HG02981 (cell line): ENCODE measurements at regions not wholly inside any gene's neighbourhood (a gene's known extent, or its start where the extent isn't known, plus 50 kb on each side); places are given as distances from the start of the nearest gene placed in this dataset.

Source experiments
- ATAC-seq: cut with Tn5 transposase; IDR thresholded peaks from one replicate; pipeline ENCODE4 v1.9.1; 2021; ENCODE audit warnings: mild to moderate bottlenecking, moderate library complexity; ENCODE audit not compliant: unreplicated experiment

DNA sequence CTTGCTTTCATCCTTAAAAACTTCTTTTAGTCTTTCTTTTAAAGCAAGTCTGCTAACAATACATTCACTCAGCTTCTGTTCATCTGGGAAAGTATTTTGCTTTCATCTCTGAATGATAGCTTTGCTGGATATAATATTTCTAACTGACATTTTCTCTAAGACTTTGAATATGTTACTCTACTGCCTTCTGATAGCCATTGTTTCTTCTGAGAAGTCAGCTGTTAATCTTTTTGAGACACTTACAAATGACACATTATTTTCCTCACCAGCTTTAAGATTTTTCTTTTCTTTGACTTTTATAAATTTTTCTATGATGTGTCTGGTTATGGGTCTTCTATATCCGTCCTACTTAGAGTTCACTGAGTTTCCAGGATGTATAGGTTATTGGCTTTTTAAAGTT is 643.1 kb downstream of the KCNA4 start:
- ATAC-seq: no peak

DNA sequence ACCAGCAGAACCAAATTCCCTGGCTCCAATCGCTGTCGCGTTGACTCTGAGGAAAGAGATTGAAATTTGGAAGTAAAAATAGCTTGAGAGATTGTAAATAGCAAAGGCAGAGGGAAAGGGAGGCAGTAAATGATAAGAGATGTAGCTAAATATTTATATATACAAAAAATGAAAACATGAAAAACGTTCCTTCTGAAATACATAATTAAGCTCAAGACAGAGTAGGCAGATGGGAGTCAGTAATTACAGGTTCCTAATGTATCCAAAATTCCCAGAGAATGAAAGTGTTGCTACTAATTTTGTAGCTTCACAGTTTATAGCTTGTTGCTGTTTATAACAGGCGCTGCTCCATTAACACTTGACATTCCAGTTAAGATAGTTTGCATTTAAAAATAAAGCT is 648.7 kb downstream of the KCNA4 start:
- no peak for ATAC-seq

- ATAC-seq: no peak
Observed at GRCh38 chr11:29364006-29364405, 652.8 kb downstream of the KCNA4 start.

DNA sequence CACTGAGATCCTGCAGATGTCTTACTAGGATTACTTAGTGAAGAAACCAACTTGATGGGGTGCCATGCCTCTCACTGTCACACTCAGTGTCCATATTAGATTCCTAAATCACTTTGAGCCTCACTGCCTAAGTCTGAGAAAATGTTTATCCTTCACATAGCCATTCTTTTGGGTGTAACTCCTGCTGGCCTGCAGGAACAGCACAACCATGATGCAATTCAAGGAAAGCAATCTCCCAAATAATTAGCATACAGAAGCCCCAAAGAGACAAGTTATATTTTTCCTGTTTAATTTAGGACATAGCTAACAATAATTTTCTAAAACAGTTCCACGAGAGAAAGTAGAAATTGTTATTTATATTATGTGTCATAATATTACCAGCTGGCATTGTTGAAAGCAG is 655.5 kb downstream of the KCNA4 start:
- no peak for ATAC-seq

DNA sequence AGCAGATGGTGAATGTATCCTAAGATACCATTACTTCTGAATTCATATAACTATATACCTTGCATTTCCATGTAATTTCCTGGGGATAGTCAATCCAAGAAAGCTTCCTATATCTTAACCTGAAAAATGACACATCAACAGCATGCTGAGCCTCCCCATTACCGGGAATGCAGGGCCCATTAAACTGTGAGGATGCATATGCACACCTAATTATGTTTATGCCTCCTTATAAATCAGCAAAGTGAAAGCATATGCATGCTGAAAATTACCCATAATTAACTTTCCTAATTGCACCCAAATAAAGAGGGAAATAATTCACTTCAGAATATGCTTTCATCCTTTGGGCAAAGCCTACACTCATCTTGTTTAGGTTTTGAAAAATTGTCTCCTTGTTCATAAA is 663.0 kb downstream of the KCNA4 start:
- ATAC-seq: no peak

DNA sequence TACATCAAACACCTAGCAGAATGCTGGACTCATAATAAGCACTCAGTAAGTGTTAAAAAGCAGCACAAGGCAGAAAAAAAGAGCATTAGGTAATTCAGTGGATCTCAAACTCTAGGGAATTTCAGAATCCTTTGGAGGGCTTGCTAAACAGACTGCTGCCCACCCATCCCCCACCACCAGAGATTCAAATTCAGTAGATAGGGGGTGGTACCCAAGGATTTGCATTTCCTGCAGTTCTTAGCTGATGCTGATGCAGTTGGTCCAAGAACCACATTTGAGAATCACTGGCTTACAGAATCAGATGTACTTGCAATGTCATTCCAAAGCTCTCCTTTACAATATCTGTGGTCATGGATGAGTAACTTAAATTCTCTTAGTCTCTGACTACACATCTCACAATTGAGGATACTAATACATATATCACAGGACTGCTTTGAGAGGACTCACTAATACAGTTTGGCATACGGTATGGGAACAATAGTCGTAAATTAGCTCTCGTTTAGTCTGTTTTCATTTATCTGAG is 664.5 kb downstream of the KCNA4 start:
- ATAC-seq: no peak

GRCh38 chr11:29351301-29351873 is 665.4 kb downstream of the KCNA4 start:
- ATAC-seq: no peak

DNA sequence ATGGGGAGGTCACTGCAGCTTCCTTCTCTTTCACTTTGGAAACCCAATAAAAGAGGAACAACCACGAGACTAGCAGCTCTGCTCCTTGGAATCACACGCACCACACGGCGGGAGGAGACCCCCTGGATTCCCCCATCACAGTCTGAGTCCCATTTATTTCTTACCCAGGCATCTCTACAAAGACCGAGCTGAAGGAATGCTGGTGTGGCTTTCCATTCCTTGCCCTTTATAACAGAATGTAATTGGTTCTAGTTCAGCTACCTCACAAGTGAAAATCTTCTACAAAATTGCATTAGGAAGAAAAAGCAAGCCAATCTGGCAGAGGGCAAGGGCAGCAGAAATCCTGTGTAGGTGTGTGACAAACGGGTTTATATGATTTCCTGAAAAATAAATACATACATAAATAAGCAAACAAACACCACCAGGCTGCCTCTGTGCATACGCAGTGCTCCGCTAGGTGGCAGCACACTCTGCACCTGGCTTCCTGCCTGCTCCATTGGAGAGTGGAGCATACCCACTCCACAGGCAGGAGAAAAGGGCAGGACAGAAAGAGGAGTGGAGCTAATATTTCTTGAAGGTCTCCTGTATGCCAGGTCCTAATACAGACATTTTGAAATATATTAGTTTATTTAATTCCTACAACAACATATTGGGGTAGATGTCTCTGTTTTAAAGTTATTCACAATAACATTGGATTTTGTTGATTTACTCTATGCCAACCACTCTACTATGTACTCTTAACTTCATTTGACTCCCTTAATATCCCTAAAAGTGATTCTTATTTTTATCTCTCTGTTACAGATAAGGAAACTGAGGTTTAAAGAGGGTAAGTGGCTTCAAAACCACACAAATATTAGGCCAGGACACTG is 673.1 kb downstream of the KCNA4 start:
- ATAC-seq: peak; percentile 99

DNA sequence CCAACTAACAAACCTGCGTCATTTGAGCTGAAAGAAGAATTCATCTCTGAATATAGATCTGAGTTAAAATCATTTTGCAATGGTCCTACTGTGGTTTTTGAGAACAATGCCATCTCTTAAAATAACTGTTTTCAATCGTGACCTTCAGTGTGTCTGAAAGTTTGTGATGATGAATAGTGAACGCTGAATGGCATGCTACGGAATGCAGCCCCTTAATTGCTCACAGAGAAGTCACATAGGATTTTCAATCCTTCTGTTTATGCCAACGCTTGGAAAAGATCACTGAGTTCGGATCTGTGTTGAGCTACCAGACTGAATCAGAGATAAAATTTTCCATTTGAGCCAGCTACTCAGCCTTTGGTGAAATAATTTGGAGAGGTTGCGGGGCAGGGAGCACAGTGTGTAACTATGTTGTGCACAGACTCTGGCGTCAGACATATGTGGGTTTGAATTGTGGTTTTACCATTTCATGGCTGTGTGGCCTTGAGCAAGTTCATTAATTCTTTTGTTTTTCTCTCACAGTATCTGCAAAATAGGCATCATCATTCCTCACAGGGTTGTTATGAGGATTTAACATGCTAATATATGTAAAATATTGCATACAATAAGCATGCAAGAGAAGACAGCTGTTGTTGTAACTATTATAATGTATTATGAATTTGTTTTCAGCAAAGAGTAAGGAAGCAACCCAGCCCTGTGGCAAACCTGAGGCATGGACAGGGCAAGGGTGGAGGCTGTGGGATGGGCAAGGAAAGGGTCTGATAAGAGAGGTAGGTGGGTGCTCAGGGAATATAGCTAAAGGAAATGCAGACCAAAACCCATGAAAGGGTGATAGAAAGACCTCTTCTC is 679.9 kb downstream of the KCNA4 start:
- no peak for ATAC-seq

DNA sequence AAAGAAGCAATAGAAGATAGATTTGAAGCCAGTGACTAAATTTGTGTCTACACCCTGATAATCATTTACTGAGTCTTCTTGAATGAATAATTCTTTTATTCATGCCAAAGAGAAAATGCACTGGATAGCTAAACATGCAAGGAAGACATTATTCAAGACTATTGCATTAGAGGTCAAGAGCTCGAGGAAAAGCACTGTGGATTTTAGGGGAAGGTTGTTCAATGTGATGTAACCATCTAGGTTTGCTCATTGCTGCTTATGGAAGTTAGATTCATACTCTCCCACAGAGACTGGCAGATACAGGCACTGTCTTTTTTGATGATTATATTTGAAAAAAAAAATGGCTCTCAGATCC is 682.1 kb downstream of the KCNA4 start:
- no peak for ATAC-seq

GRCh38 chr11:29333993-29334775 is 682.6 kb downstream of the KCNA4 start:
- peak; percentile 94 for ATAC-seq

GRCh38 chr11:29331451-29332010 is 685.3 kb downstream of the KCNA4 start:
- ATAC-seq: no peak

DNA sequence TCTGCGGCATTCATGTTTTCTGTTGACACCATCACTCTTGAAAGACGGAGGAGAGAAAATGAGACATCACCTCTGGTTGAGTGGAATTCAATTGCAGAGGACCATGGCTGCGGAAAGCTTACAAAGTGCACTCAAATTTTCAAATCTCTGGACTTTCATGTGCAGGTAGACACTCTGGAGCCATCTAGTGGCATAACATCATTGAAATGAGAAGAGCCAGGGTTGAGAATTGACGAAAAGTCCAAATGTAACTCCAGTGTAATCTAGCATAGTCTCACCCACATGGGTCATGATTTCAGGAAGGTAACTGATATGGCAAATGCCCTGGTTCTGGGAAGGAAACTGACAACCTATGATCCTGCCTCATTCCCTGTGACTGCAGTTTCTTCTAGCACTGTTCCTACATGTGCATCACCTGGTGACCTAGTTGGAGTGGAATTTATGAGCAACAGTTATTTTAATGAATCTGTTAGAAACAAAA is 687.8 kb downstream of the KCNA4 start:
- no peak for ATAC-seq

- ATAC-seq: no peak
Observed at GRCh38 chr11:29327891-29328290, 688.9 kb downstream of the KCNA4 start.

DNA sequence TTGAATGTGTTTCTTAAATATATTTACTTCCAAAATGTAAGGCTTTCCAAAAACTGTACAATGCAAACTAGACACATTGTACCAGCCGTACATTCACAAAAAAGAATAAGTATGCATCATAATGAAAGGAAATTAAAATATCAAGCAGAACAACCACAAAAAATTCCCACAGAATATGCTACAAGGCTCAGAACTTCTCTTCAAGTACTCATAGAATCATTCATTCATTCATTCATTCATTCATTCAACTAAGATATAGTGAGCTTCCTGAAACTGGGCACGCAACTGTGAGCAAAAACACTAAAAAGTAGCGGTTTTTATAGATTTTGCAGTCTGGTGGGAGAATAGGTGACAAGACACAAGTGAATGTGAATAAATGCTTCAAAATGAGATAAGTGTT is 690.1 kb downstream of the KCNA4 start:
- ATAC-seq: no peak

- ATAC-seq: no peak
Observed at GRCh38 chr11:29324328-29324727, 692.5 kb downstream of the KCNA4 start.

GRCh38 chr11:29321293-29322132 is 695.3 kb downstream of the KCNA4 start:
- ATAC-seq: no peak

DNA sequence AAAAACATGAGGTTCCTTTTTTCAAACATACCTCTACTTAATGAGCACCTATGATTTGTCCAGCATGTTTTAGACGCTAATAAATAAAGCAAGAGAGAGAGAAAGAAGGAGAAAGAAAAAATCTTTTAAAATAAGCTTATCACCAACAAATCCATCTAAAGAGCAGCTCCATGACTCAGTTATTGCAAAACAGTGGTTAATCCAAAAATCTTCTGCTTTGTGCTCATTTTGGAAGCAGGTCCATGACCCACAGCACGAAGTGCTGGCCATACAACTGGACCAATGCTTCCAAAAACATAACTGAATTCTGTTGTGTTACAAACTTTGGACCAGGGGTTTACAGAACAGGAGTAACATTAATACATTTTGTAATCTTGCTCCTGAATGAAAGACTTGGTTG is 696.6 kb downstream of the KCNA4 start:
- ATAC-seq: no peak

DNA sequence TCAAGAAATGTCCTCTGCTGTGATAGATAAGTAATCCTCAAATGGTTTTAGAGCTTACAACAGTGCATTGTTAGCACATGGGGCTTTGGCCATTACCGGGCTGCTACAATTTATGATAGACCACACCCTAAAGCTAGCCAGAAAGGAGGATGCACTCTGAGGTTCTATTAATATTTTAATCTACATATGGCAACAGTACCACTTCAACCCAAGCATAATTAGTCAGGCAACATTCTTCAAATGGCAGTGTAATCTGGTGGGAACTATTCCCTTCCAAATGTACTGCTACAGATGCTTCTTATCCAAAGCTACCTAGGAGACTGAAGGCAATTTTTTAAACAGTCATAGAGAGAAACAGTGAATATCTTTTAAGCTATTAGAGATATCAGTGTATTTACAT is 697.6 kb downstream of the KCNA4 start:
- ATAC-seq: no peak
